HUES64 (cell line): ENCODE measurements at regions not wholly inside any gene's neighbourhood (a gene's known extent, or its start where the extent isn't known, plus 50 kb on each side); places are given as distances from the start of the nearest gene placed in this dataset.

Experiments
- H3K27ac ChIP-seq: 2 replicates; pipeline ENCODE4 v1.7.0; 2013; ENCODE audit warnings: low read depth, low read length, inconsistent platforms
- H3K27me3 ChIP-seq: 2 replicates; pipeline ENCODE4 v1.6.1; 2013; ENCODE audit warnings: mild to moderate bottlenecking, low read length; ENCODE audit not compliant: insufficient read depth
- H3K36me3 ChIP-seq: 2 replicates; pipeline ENCODE4 v1.6.1; 2013; ENCODE audit warnings: mild to moderate bottlenecking, low read length; ENCODE audit not compliant: insufficient read depth
- H3K4me1 ChIP-seq: 2 replicates; pipeline ENCODE4 v1.6.1; 2013; ENCODE audit warnings: mild to moderate bottlenecking, low read length, moderate library complexity; ENCODE audit not compliant: insufficient read depth
- H3K4me3 ChIP-seq: 2 replicates; pipeline ENCODE4 v1.5.1; 2013; ENCODE audit warnings: mild to moderate bottlenecking, low read length, moderate library complexity
- H3K9ac ChIP-seq: 2 replicates; pipeline ENCODE4 v1.6.1; 2013; ENCODE audit warnings: mild to moderate bottlenecking, low read depth, low read length
- H3K9me3 ChIP-seq: 2 replicates; pipeline ENCODE4 v1.6.1; 2013; ENCODE audit warnings: low read depth, low read length; ENCODE audit not compliant: insufficient read depth
- WGBS: fragments of 150-250, 120-280 bp; methylation state at CpG from one replicate; pipeline ENCODE4 v1.1.7; 2013; ENCODE audit warnings: missing lambda C conversion rate; 5-methylcytosine and 5-hydroxymethylcytosine counted together

- 94% methylated on average over 2 of the region's 2 CpGs for WGBS
- H3K9ac ChIP-seq = no peak overlapping the region
- no peak overlapping the region for H3K27ac ChIP-seq
- no peak overlapping the region for H3K4me3 ChIP-seq
- H3K27me3 ChIP-seq = no peaks in the 10 kb centered on the region
- no peaks in the 10 kb centered on the region for H3K4me1 ChIP-seq
- no peaks in the 10 kb centered on the region for H3K36me3 ChIP-seq
- no peaks in the 10 kb centered on the region for H3K9me3 ChIP-seq
Measured at GRCh38 chr4:175871774-175872405, 59.8 kb upstream of the GPM6A start.

- H3K36me3 ChIP-seq = no peaks in the 10 kb centered on the region
- H3K9me3 ChIP-seq = no peaks in the 10 kb centered on the region
- no peak overlapping the region for H3K9ac ChIP-seq
- H3K27ac ChIP-seq = no peak overlapping the region
- 98% methylated on average over 1 of the region's 1 CpG for WGBS
- no peak overlapping the region for H3K4me3 ChIP-seq
- H3K27me3 ChIP-seq = no peaks in the 10 kb centered on the region
- H3K4me1 ChIP-seq = no peaks in the 10 kb centered on the region
Measured at GRCh38 chr4:175873707-175874106, 61.6 kb upstream of the GPM6A start.

- Histone ChIP-seq H3K27ac (no peak overlapping the region), H3K4me1 (no peaks in the 10 kb centered on the region), H3K9ac (no peak overlapping the region), H3K4me3 (no peak overlapping the region), H3K27me3 (no peaks in the 10 kb centered on the region), H3K36me3 (no peaks in the 10 kb centered on the region), H3K9me3 (no peaks in the 10 kb centered on the region)
- WGBS = 88% methylated on average over 5 of the region's 5 CpGs
Measured at GRCh38 chr4:175874306-175874705, 62.2 kb upstream of the GPM6A start.

GRCh38 chr4:175875993-175876771 is 64.1 kb upstream of the GPM6A start:
- H3K4me3 ChIP-seq = no peak overlapping the region

GRCh38 chr4:175882891-175883290 is 70.8 kb upstream of the GPM6A start:
- H3K27ac ChIP-seq = no peak overlapping the region
- H3K4me1 ChIP-seq = no peaks in the 10 kb centered on the region
- no peaks in the 10 kb centered on the region for H3K36me3 ChIP-seq
- H3K9me3 ChIP-seq = peaks cover 8% of the 10 kb centered on the region; the same call in 1 of the 2 replicates
- H3K9ac ChIP-seq = no peak overlapping the region
- no peak overlapping the region for H3K4me3 ChIP-seq
- H3K27me3 ChIP-seq = no peaks in the 10 kb centered on the region

More at GRCh38 chr4:175875993-175876771, 64.1 kb upstream of the GPM6A start:
- Histone ChIP-seq H3K27me3 (no peaks in the 10 kb centered on the region), H3K36me3 (no peaks in the 10 kb centered on the region), H3K9me3 (no peaks in the 10 kb centered on the region), H3K27ac (no peak overlapping the region), H3K9ac (no peak overlapping the region), H3K4me1 (no peaks in the 10 kb centered on the region)
- over 99% methylated on average over 5 of the region's 5 CpGs for WGBS

GRCh38 chr4:175884048-175884447 is 72.0 kb upstream of the GPM6A start:
- Histone ChIP-seq H3K4me3 (no peak overlapping the region), H3K27me3 (no peaks in the 10 kb centered on the region), H3K9ac (no peak overlapping the region), H3K4me1 (no peaks in the 10 kb centered on the region), H3K36me3 (no peaks in the 10 kb centered on the region), H3K27ac (no peak overlapping the region), H3K9me3 (peaks cover 8% of the 10 kb centered on the region; the same call in 1 of the 2 replicates)
- 72% methylated on average over 4 of the region's 4 CpGs for WGBS

GRCh38 chr4:175891231-175891630 is 79.2 kb upstream of the GPM6A start:
- H3K4me1 ChIP-seq = no peaks in the 10 kb centered on the region
- no peaks in the 10 kb centered on the region for H3K9me3 ChIP-seq
- no peak overlapping the region for H3K9ac ChIP-seq
- H3K4me3 ChIP-seq = no peak overlapping the region
- 98% methylated on average over 3 of the region's 4 CpGs for WGBS
- H3K27ac ChIP-seq = no peak overlapping the region
- no peaks in the 10 kb centered on the region for H3K27me3 ChIP-seq
- H3K36me3 ChIP-seq = no peaks in the 10 kb centered on the region

GRCh38 chr4:175891851-175892250 is 79.8 kb upstream of the GPM6A start:
- H3K27ac ChIP-seq = no peak overlapping the region
- H3K9ac ChIP-seq = no peak overlapping the region
- H3K9me3 ChIP-seq = no peaks in the 10 kb centered on the region
- H3K4me3 ChIP-seq = no peak overlapping the region
- H3K27me3 ChIP-seq = no peaks in the 10 kb centered on the region
- 45% methylated on average over 2 of the region's 2 CpGs for WGBS
- H3K36me3 ChIP-seq = no peaks in the 10 kb centered on the region
- no peaks in the 10 kb centered on the region for H3K4me1 ChIP-seq

GRCh38 chr4:175905925-175906324 is 93.9 kb upstream of the GPM6A start:
- Histone ChIP-seq H3K4me3 (no peak overlapping the region), H3K27ac (no peak overlapping the region), H3K9ac (no peak overlapping the region), H3K27me3 (no peaks in the 10 kb centered on the region), H3K4me1 (peaks cover 9% of the 10 kb centered on the region), H3K36me3 (no peaks in the 10 kb centered on the region), H3K9me3 (no peaks in the 10 kb centered on the region)
- 58% methylated on average over 2 of the region's 2 CpGs for WGBS

GRCh38 chr4:175906384-175906783 is 94.3 kb upstream of the GPM6A start:
- H3K36me3 ChIP-seq = no peaks in the 10 kb centered on the region
- 93% methylated on average over 5 of the region's 5 CpGs for WGBS
- no peak overlapping the region for H3K9ac ChIP-seq
- no peaks in the 10 kb centered on the region for H3K9me3 ChIP-seq
- no peaks in the 10 kb centered on the region for H3K27me3 ChIP-seq
- no peak overlapping the region for H3K27ac ChIP-seq
- no peak overlapping the region for H3K4me3 ChIP-seq
- H3K4me1 ChIP-seq = peaks cover 9% of the 10 kb centered on the region

GRCh38 chr4:175910700-175911099 is 98.6 kb upstream of the GPM6A start:
- Histone ChIP-seq H3K9ac (no peak overlapping the region), H3K4me1 (peaks cover 6% of the 10 kb centered on the region), H3K9me3 (no peaks in the 10 kb centered on the region), H3K36me3 (no peaks in the 10 kb centered on the region), H3K4me3 (no peak overlapping the region), H3K27ac (no peak overlapping the region), H3K27me3 (no peaks in the 10 kb centered on the region)
- WGBS = 96% methylated on average over 4 of the region's 4 CpGs
